ENCODE measurements at regions not wholly inside any gene's neighbourhood (a gene's known extent, or its start where the extent isn't known, plus 50 kb on each side); places are given as distances from the start of the nearest gene placed in this dataset.

GRCh38 chr11:69400771-69401590 is 80.5 kb upstream of the LINC01488 start:
- TF ChIP-seq REST (IDR thresholded peaks at IDR 0.05; ENCODE audit: low read depth) (no peak), POLR2AphosphoS5 (IDR thresholded peaks at IDR 0.05; ENCODE audit: low read depth, low read length) (no peak)
- TF ChIP-seq, protein P1, sequence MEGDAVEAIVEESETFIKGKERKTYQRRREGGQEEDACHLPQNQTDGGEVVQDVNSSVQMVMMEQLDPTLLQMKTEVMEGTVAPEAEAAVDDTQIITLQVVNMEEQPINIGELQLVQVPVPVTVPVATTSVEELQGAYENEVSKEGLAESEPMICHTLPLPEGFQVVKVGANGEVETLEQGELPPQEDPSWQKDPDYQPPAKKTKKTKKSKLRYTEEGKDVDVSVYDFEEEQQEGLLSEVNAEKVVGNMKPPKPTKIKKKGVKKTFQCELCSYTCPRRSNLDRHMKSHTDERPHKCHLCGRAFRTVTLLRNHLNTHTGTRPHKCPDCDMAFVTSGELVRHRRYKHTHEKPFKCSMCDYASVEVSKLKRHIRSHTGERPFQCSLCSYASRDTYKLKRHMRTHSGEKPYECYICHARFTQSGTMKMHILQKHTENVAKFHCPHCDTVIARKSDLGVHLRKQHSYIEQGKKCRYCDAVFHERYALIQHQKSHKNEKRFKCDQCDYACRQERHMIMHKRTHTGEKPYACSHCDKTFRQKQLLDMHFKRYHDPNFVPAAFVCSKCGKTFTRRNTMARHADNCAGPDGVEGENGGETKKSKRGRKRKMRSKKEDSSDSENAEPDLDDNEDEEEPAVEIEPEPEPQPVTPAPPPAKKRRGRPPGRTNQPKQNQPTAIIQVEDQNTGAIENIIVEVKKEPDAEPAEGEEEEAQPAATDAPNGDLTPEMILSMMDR (IDR thresholded peaks at IDR 0.05 in 2 of 3, conservative IDR thresholded peaks at IDR 0.05 in 1 of 3; ENCODE audit: borderline replicate concordance in 1 of 3, insufficient read depth in 1 of 3, low read depth in 2 of 3, low read length in 2 of 3) = no peak
